SKM-1 (cell line): ENCODE measurements at regions not wholly inside any gene's neighbourhood (a gene's known extent, or its start where the extent isn't known, plus 50 kb on each side); places are given as distances from the start of the nearest gene placed in this dataset.
"Not testable (repeated sequence)": the region's sequence is repeated elsewhere in the genome, so short reads cannot be mapped to it uniquely, and the experiment has no call there.

ENCODE experiments used
- DNase-seq: peaks from one replicate; lab custom pipeline; 2025; ENCODE audit not compliant: unreplicated experiment; lab: John Stamatoyannopoulos, UW

DNA sequence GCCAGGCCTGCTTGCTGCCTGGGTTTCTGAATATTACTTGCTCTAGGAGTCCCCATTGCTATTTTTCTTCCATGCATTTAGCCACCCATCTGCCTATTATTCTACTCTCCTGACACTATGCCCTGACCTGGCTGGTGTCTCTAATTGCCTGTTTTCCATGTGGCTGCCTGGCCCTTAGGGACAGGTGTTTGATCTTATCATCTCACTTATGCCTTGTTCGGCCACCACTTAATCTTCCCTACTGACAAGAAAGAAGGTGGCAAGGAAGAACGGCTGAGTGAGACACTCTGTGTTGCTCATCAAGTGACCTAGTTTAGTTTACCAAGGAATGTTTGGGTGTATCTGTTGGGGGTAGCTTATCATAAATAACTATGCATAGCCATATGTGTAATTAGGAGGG, 50.4 kb upstream of the RAPH1 start:
- no peak for DNase-seq

GRCh38 chr2:203586206-203586605, 51.1 kb upstream of the RAPH1 start:
- no peak for DNase-seq

DNA sequence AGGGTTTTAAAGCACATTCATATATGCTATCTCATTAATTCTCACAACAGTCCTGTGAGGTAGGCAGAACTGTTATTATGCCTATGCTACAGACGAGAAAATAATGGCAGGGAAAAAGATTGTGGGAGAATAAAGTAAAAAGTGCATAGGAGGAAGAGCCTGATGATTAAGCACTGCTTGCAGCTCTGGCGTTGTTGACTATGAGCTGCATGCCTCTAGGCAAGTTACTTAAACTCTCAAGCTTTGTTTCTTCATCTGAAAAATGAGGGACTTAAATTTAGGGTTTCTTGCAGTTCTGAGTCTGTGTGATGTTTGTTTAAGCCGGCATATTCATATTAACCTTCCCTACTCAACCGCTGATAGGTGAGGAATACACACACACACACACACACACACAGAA, 51.6 kb upstream of the RAPH1 start:
- DNase-seq, result no peak

- DNase-seq, result no peak
These were observed 55.4 kb upstream of the RAPH1 start for GRCh38 chr2:203590496-203590895.

GRCh38 chr2:203591642-203592041, 56.5 kb upstream of the RAPH1 start:
- no peak for DNase-seq

- DNase-seq, result no peak
These were observed 57.4 kb upstream of the RAPH1 start for GRCh38 chr2:203592470-203592869.

DNA sequence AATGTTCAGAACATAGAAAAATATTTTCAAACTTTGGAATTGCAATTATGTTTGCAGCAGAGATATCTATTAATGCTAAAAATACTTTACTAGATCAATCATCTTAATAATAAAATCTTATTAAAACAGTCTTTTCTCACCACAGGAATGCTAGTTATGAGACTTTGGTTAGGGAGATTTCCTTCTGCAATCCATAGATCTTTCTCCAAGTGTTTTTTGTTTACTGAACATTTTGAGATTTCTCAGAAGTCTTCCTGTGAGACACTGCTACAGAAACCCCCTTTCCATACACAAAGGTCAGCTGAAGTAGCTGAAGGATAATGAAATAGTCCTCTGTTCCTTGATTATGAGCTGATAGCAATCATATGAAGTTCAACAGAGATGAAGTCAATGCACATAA, 59.4 kb upstream of the RAPH1 start:
- no peak for DNase-seq

DNA sequence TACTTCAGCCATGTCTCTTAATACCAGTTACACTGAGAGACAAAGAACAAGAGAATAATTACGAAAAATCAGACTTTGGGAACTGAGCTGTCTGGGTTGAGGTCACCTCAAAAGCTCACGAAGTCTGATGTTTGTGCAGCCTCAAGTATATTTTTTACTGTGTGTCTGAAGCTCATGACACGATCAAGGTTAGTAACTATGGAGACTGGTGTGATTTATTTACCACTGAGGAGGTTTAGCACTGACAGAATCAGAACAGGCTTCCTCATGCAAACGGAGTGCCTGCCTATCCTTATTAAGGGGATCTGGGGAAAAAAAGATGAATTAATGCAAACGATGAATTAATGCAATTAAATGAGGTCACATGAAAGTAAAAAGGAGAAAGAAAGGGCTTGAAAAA, 61.1 kb upstream of the RAPH1 start:
- no peak for DNase-seq

- DNase-seq, result no peak
These were observed 64.4 kb upstream of the RAPH1 start for GRCh38 chr2:203599509-203599908.

- no peak for DNase-seq
These were observed 65.2 kb upstream of the RAPH1 start for GRCh38 chr2:203600286-203600685.

GRCh38 chr2:203603456-203604389, 68.6 kb upstream of the RAPH1 start:
- DNase-seq, result no peak

- no peak for DNase-seq
These were observed 70.2 kb upstream of the RAPH1 start for GRCh38 chr2:203605302-203605701.

DNA sequence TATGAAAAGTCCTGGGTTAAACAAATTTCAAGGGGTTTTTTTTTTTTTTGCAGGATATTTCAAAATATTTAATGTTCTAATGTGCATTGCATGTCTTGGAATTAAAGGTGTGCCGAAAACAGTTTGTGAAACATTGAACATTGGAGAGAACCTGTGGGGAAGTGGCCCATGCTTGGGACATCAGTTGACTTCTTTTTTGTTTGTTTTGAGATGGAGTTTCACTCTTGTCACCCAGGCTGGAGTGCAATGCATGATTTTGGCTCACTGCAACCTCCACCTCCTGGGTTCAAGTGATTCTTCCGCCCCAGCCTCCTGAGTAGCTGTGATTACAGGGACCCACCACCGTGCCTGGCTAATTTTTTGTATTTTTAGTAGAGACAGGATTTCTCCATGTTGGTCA, 71.0 kb upstream of the RAPH1 start:
- no peak for DNase-seq

DNA sequence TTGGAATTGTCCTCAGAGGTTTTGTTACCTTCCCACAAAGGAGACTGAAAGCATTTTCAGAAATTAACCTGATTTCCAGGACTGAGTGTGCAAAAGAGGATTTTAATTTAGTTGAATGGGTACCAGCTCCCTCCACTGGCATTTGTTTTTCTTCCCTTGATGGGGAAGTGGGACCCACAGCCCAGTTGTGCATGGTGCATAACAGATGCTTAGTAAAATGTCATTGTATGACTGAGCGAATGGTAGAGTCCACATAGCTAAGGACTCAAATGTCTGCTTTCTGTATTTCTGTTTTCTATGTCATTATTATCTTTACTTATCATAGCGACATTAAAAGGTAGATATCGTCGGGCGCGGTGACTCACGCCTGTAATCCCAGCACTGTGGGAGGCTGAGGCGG, 75.5 kb upstream of the RAPH1 start:
- DNase-seq, result no peak

DNA sequence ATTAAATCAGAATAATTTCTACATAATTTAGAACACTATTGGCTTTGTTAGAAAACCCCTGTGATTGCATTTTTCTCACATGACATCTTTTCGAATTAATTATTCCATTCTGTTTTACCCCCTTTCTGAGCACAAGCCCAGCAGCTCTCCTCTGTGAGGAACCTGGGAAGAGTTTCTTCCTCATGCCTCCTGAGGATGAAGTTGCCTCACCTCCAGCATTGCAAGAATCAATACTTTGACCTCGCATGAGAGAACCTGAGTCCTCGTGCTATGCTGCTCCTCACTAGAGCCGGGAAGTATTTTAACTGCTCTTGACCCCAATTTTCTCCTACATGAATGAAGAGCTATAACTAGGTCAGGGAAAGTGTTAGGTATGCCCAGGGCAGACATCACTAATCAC, 77.1 kb upstream of the RAPH1 start:
- DNase-seq, result no peak

DNA sequence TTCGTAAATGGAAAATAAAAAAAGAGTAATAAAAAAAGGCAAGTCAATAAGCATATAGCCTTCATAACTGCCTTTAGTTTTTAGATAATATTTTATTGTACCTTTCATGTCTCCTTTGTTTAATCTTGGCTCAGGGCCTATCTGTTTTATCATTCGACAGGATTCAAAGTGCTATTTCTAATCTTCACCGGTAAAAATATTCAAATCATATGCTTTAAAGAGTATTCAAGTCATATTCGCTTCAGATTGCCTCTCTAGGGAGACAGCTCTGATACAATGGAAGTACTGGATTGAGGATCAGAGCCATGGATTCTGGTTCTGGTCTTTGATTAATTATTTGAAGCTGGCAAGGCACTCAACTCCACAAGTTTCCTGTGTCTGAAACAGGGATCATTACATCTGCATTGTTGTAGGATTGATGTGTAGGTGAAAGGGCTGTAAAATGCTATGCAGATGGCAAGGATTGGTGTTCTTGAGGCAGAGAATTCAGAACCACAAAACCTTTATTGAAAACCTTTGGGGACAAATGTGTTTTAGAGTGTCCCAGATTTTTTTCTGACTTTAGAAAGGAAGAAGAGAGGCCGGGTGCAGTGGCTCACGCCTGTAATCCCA, 84.3 kb upstream of the RAPH1 start:
- DNase-seq, result no peak

DNA sequence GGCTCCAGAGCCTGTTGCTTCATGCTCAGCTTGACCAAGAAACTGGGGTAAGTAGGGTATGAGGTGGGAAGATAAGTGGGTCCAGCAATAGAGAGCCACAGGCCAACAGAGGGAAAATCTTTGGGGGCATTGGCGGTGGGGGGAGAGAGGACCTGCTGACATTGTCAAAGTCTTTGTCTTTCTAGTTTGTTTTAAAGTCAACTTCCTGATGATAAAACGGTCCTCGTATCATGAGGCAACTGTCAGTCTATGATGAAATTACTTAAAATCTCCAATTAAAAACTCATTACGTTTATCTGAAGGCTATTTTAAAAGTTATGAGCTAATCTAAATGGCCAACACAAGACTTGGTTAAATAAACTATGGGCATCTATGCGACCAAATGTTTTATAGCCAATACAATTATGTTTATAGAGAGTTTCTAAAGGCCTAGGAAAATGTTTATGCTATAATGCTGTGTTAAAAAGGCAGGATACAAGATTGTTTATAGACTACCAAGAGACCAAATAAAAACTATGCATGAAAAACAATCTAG, 84.4 kb upstream of the CD28 start:
- DNase-seq, result no peak

GRCh38 chr2:203623096-203623495, 83.3 kb upstream of the CD28 start:
- DNase-seq, result no peak

DNA sequence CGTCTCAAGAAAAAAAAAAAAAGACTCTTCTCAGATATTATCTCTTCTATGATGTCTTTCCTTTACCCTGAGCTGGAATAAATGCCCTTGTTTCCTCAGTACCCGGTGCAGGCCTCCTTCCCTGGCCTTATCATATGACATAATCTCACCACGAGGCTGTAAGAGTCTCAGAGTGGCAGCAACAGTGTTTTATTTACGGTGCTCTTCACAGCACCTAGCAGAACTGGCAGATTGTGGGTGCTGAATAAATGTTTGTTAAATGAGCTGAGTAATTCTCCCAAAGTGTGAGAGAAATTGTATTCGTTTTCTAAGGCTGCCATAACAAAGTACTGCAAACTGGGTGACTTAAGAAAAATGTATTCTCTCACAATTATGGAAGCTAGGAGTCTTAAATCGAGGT, 82.8 kb upstream of the CD28 start:
- DNase-seq, result no peak

DNA sequence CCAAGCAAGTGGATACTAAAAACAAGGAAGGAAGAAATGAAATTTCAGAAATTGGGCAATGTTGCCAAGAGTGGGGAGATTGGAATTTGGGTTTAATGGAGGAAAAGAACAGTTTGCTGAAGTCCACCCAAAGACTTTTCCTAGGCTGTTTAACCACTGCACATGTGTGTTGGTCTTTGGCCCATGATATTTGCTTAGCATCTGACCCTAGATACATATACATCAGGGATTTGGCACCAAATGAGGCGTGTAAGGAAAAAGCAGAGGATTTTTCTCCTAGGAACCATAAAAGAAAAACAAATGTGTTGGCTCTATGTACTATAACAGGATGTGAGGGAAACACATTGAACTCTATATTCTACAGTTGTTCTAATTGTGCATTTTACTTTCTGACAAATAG, 80.7 kb upstream of the CD28 start:
- DNase-seq, result no peak

DNA sequence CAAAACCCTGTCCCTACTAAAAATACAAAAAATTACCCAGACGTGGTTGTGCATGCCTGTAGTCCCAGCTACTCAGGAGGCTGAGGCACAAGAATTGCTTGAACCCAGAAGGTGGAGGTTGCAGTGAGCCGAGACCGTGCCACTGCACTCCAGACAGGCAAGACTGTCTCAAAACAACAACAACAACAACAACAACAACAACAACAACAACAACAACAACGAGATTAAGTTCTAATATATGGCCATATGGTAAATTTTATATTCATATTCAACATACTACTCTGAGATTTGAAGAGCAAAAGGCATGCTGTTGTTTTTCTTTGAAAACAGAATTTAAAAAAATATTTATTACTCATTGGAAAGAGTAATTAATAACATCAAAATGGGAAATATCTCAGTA, 80.2 kb upstream of the CD28 start:
- not testable (repeated sequence) for DNase-seq

GRCh38 chr2:203626952-203627681, 79.3 kb upstream of the CD28 start:
- no peak for DNase-seq
